Activated T-helper 17 cell treated with anti-CD3 and anti-CD28 coated beads, Interleukin-2, amount 50 U/mL, for 72 hours (primary cell): ENCODE measurements at regions not wholly inside any gene's neighbourhood (a gene's known extent, or its start where the extent isn't known, plus 50 kb on each side); places are given as distances from the start of the nearest gene placed in this dataset.
"Not testable (repeated sequence)": the region's sequence is repeated elsewhere in the genome, so short reads cannot be mapped to it uniquely, and the experiment has no call there.

Experiments
- ATAC-seq: fragments of 150-1000 bp; cut with Tn5 transposase; replicated peaks from 2 replicates; pipeline ENCODE4 v1.10.0; 2021; ENCODE audit warnings: mild to moderate bottlenecking, moderate library complexity
- H3K27ac Mint-ChIP-seq: one replicate; pipeline ENCODE4 v1.8.0; 2022; ENCODE audit warnings: mixed read lengths
- H3K27me3 Mint-ChIP-seq: one replicate; pipeline ENCODE4 v1.8.0; 2022; ENCODE audit warnings: mixed read lengths
- H3K36me3 Mint-ChIP-seq: one replicate; pipeline ENCODE4 v1.8.0; 2022; ENCODE audit warnings: low read depth, mild to moderate bottlenecking, mixed read lengths
- H3K4me1 Mint-ChIP-seq: one replicate; pipeline ENCODE4 v1.8.0; 2022; ENCODE audit warnings: mixed read lengths
- H3K4me3 Mint-ChIP-seq: one replicate; pipeline ENCODE4 v1.8.0; 2022; ENCODE audit warnings: mild to moderate bottlenecking, mixed read lengths
- H3K9me3 Mint-ChIP-seq: one replicate; pipeline ENCODE4 v1.8.0; 2022; ENCODE audit warnings: mixed read lengths

GRCh38 chrX:67213686-67214085 lies 330.1 kb upstream of the AR start:
- not testable (repeated sequence) for H3K4me3 Mint-ChIP-seq, H3K36me3 Mint-ChIP-seq, ATAC-seq, H3K4me1 Mint-ChIP-seq, H3K27ac Mint-ChIP-seq, H3K27me3 Mint-ChIP-seq, H3K9me3 Mint-ChIP-seq

GRCh38 chrX:67207912-67208311 lies 335.9 kb upstream of the AR start:
- H3K27ac Mint-ChIP-seq = no peak overlapping the region
- H3K4me3 Mint-ChIP-seq = no peak overlapping the region
- no peaks in the 10 kb centered on the region for H3K27me3 Mint-ChIP-seq
- H3K36me3 Mint-ChIP-seq = no peaks in the 10 kb centered on the region
- no peaks in the 10 kb centered on the region for H3K9me3 Mint-ChIP-seq
- H3K4me1 Mint-ChIP-seq = no peaks in the 10 kb centered on the region
- ATAC-seq = no peak

- Mint-ChIP-seq H3K27me3 (no peaks in the 10 kb centered on the region), H3K36me3 (no peaks in the 10 kb centered on the region), H3K4me1 (no peaks in the 10 kb centered on the region), H3K27ac (no peak overlapping the region), H3K4me3 (no peak overlapping the region), H3K9me3 (no peaks in the 10 kb centered on the region)
- no peak for ATAC-seq
Measured at GRCh38 chrX:67159437-67159836, 384.4 kb upstream of the AR start.

DNA sequence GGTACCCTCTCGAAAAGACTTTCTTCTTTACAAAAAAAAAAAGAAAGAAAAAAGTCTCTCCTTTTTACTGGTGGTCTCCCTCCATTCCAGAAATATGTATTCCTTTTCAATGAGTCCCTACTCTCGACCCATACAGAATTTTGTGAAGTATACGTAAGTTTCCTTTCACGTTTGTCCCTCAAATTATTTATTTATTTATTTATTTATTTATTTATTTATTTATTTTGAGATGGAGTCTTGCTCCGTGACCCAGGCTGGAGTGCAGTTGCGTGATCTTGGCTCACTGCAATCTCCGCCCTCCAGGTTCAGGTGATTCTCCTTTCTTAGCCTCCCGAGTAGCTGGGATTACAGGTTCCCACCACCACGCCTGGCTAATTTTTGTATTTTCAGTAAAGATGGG lies 429.2 kb upstream of the AR start:
- no peaks in the 10 kb centered on the region for H3K36me3 Mint-ChIP-seq
- H3K4me3 Mint-ChIP-seq = no peak overlapping the region
- no peaks in the 10 kb centered on the region for H3K27me3 Mint-ChIP-seq
- H3K9me3 Mint-ChIP-seq = peaks cover 9% of the 10 kb centered on the region
- no peak for ATAC-seq
- no peak overlapping the region for H3K27ac Mint-ChIP-seq
- no peaks in the 10 kb centered on the region for H3K4me1 Mint-ChIP-seq

GRCh38 chrX:67105758-67106116 lies 438.1 kb upstream of the AR start:
- Mint-ChIP-seq H3K36me3 (no peaks in the 10 kb centered on the region), H3K27me3 (no peaks in the 10 kb centered on the region), H3K4me1 (no peaks in the 10 kb centered on the region), H3K9me3 (peaks cover 9% of the 10 kb centered on the region), H3K4me3 (no peak overlapping the region), H3K27ac (no peak overlapping the region)
- no peak for ATAC-seq

GRCh38 chrX:67104982-67105757 lies 438.7 kb upstream of the AR start:
- Mint-ChIP-seq H3K27ac (no peak overlapping the region), H3K4me1 (no peaks in the 10 kb centered on the region), H3K9me3 (peaks cover 6% of the 10 kb centered on the region), H3K36me3 (no peaks in the 10 kb centered on the region), H3K4me3 (no peak overlapping the region), H3K27me3 (no peaks in the 10 kb centered on the region)
- no peak for ATAC-seq

- no peak overlapping the region for H3K27ac Mint-ChIP-seq
- no peaks in the 10 kb centered on the region for H3K27me3 Mint-ChIP-seq
- ATAC-seq = no peak
- H3K9me3 Mint-ChIP-seq = peaks cover 4% of the 10 kb centered on the region
- H3K4me3 Mint-ChIP-seq = no peak overlapping the region
- H3K36me3 Mint-ChIP-seq = no peaks in the 10 kb centered on the region
- H3K4me1 Mint-ChIP-seq = no peaks in the 10 kb centered on the region
Measured at GRCh38 chrX:67100031-67100884, 443.6 kb upstream of the AR start.

GRCh38 chrX:67094061-67094460 lies 449.8 kb upstream of the AR start:
- no peaks in the 10 kb centered on the region for H3K36me3 Mint-ChIP-seq
- H3K4me3 Mint-ChIP-seq = no peak overlapping the region
- H3K9me3 Mint-ChIP-seq = peaks cover 7% of the 10 kb centered on the region
- H3K27me3 Mint-ChIP-seq = no peaks in the 10 kb centered on the region
- H3K27ac Mint-ChIP-seq = no peak overlapping the region
- H3K4me1 Mint-ChIP-seq = no peaks in the 10 kb centered on the region
- no peak for ATAC-seq

GRCh38 chrX:67050760-67051159 lies 411.9 kb upstream of the EDA2R start:
- no peaks in the 10 kb centered on the region for H3K27me3 Mint-ChIP-seq
- no peak overlapping the region for H3K4me3 Mint-ChIP-seq
- H3K27ac Mint-ChIP-seq = no peak overlapping the region
- peaks cover 4% of the 10 kb centered on the region for H3K9me3 Mint-ChIP-seq
- no peaks in the 10 kb centered on the region for H3K36me3 Mint-ChIP-seq
- H3K4me1 Mint-ChIP-seq = no peaks in the 10 kb centered on the region
- no peak for ATAC-seq

GRCh38 chrX:67044866-67045265 lies 406.0 kb upstream of the EDA2R start:
- Mint-ChIP-seq H3K36me3 (no peaks in the 10 kb centered on the region), H3K9me3 (no peaks in the 10 kb centered on the region), H3K27ac (no peak overlapping the region), H3K27me3 (no peaks in the 10 kb centered on the region), H3K4me3 (no peak overlapping the region), H3K4me1 (no peaks in the 10 kb centered on the region)
- no peak for ATAC-seq

DNA sequence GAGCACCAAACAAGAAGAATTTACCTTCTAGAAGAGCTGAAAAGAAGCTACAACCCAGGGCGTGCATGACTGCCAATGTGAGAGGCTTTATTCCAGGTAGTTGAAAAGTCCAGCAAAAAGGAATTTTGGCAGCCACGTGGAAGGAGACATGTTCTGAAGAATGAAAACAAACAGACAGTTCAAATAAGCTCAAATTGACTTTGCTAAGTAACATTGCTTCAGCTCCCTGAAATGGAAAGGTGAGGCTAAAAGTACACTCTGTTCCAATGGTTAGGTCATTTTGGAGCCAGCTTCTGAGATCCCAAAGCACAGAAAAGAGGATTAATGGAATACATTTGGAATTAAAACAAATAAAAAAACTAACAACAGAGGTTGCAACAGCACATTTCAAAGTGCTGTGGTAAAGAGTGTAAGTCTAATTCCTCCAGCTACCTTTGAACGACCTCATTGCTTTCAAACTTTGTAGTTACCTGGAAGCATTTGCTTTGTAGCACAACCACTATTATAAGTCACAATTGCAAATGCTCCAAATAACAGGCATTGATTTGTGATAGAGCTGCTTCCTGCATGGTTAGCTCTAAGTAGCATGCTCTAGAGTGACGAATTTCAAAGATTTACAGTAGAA lies 405.3 kb upstream of the EDA2R start:
- Mint-ChIP-seq H3K9me3 (no peaks in the 10 kb centered on the region), H3K27ac (no peak overlapping the region), H3K27me3 (no peaks in the 10 kb centered on the region), H3K36me3 (no peaks in the 10 kb centered on the region), H3K4me1 (no peaks in the 10 kb centered on the region), H3K4me3 (no peak overlapping the region)
- no peak for ATAC-seq

DNA sequence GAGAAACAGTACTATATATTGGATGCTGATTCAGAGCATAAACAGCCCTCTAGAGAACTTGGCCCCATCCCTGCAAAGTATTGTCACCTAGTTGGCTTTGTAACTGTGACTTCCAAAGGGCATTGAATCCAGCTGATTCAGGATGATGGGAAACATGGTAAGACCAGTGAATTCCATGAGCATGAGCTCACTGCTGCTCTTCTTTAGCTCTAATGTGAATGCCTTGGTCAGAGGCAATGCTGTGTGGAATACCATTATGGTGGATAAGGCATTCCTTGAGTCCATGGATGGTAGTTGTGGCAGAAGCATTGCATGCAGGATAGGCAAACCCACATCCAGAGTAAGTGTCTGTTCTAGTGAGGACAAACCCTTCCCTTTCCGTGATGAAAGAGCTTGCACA lies 365.6 kb upstream of the EDA2R start:
- ATAC-seq = no peak
- no peaks in the 10 kb centered on the region for H3K36me3 Mint-ChIP-seq

DNA sequence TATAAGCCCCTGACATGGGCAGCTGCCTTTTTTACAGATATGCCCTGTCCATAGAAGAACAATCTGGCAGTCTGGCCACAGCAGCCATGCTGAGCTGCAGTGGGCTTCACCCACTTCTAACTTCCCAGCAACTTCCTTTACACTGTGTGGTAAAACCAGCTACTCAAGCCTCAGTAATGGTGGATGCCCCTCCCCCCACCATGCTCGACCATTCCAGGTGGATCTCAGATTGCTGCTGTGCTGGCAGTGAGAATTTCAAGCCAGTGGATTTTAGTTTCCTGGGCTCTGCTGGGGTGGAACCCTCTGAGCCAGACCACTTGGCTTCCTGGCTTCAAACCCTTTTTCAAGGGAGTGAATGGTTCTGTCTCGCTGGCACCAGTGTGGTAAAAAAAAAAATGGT lies 355.9 kb upstream of the EDA2R start:
- H3K9me3 Mint-ChIP-seq = peaks cover 4% of the 10 kb centered on the region
- no peaks in the 10 kb centered on the region for H3K27me3 Mint-ChIP-seq
- no peaks in the 10 kb centered on the region for H3K4me1 Mint-ChIP-seq
- ATAC-seq = no peak
- H3K4me3 Mint-ChIP-seq = no peak overlapping the region
- H3K27ac Mint-ChIP-seq = no peak overlapping the region
- H3K36me3 Mint-ChIP-seq = no peaks in the 10 kb centered on the region

More for the DNA sequence above, 365.6 kb upstream of the EDA2R start:
- Mint-ChIP-seq H3K27ac (no peak overlapping the region), H3K4me1 (no peaks in the 10 kb centered on the region), H3K4me3 (no peak overlapping the region), H3K9me3 (no peaks in the 10 kb centered on the region), H3K27me3 (no peaks in the 10 kb centered on the region)

DNA sequence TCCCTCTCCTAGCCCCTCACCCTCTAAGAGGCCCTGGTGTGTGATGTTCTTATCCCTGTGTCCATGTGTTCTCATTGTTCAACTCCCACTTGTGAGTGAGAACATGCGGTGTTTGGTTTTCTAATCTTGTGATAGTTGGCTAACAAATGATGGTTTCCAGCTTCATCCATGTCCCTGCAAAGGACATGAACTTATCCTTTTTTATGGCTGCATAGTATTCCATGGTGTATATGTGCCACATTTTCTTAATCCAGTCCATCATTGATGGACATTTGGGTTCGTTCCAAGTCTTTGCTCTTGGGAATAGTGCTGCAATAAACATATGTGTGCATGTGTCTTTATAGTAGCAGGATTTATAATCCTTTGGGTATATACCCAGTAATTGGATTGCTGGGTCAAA lies 353.2 kb upstream of the EDA2R start:
- H3K36me3 Mint-ChIP-seq, H3K27ac Mint-ChIP-seq, H3K9me3 Mint-ChIP-seq, H3K4me1 Mint-ChIP-seq, H3K27me3 Mint-ChIP-seq, H3K4me3 Mint-ChIP-seq, ATAC-seq: not testable (repeated sequence)

DNA sequence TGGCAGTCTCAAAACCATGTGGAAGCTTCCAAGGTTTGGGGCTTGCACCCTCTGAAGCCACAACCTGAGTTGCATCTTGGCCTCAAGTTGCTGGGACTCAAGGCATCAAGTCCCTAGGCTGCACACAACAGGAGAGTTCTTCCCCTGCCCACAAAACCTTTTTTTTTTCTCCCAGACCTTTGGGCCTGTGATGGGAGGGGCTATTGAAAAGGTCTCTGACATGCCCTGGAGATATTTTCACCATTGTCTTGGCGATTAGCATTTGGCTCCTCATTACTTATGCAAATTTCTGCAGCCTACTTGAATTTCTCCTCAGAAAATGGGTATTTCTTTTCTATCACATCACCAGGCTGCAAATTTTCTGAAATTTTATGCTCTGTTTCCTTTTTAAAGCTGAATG lies 349.5 kb upstream of the EDA2R start:
- Mint-ChIP-seq H3K27ac (no peak overlapping the region), H3K27me3 (no peaks in the 10 kb centered on the region), H3K4me1 (no peaks in the 10 kb centered on the region), H3K9me3 (peaks cover 2% of the 10 kb centered on the region), H3K4me3 (no peak overlapping the region), H3K36me3 (no peaks in the 10 kb centered on the region)
- no peak for ATAC-seq
